Suprapubic skin (tissue), 4 donors: ENCODE measurements at regions not wholly inside any gene's neighbourhood (a gene's known extent, or its start where the extent isn't known, plus 50 kb on each side); places are given as distances from the start of the nearest gene placed in this dataset.

Source experiments
- DNase-seq, 2 donors: peaks; one replicate each; pipeline ENCODE4 v3.0.0-alpha.2; 2019; ENCODE audit warnings: low spot score in 2 of 2
- H3K27ac ChIP-seq: fragments of 200-600 bp; sonication (generic); one replicate; pipeline ENCODE4 v1.5.1; 2019
- H3K27me3 ChIP-seq: fragments of 200-600 bp; sonication (generic); one replicate; pipeline ENCODE4 v1.5.1; 2019
- H3K36me3 ChIP-seq: fragments of 200-600 bp; sonication (generic); one replicate; pipeline ENCODE4 v1.5.1; 2019
- H3K4me1 ChIP-seq: fragments of 200-600 bp; sonication (generic); one replicate; pipeline ENCODE4 v1.5.1; 2019
- H3K4me3 ChIP-seq: fragments of 200-600 bp; sonication (generic); one replicate; pipeline ENCODE4 v1.5.1; 2019; ENCODE audit warnings: mild to moderate bottlenecking
- H3K9me3 ChIP-seq: fragments of 200-600 bp; sonication (generic); one replicate; pipeline ENCODE4 v1.5.1; 2019
- CTCF ChIP-seq, 2 donors: fragments of 200-600 bp in 1 of 2; fragments of 450-650 bp in 1 of 2; sonication (generic) in 1 of 2; IDR thresholded peaks; one replicate each; pipeline ENCODE4 v1.5.1; 2016 to 2019; ENCODE audit warnings: antibody characterized with exemption in 2 of 2, mild to moderate bottlenecking in 1 of 2, moderate library complexity in 1 of 2
- EP300 ChIP-seq: sonication (generic); formaldehyde crosslinking; IDR thresholded peaks from one replicate; pipeline ENCODE4 v1.6.1; 2017; ENCODE audit warnings: antibody characterized with exemption
- POLR2A ChIP-seq, 2 donors: fragments of 450-650 bp; IDR thresholded peaks; one replicate each; pipeline ENCODE4 v1.6.1; 2017; ENCODE audit warnings: antibody characterized with exemption in 2 of 2, mild to moderate bottlenecking in 2 of 2, moderate library complexity in 2 of 2
- POLR2AphosphoS5 ChIP-seq, 3 donors: sonication (generic); formaldehyde crosslinking; IDR thresholded peaks; one replicate each; pipeline ENCODE4 v1.6.1; 2017; ENCODE audit warnings: antibody characterized with exemption in 3 of 3
- WGBS: methylation state at CpG from one replicate; pipeline ENCODE4 v1.1.5; 2018; 5-methylcytosine and 5-hydroxymethylcytosine counted together

- Histone ChIP-seq H3K27me3 (no peaks in the 10 kb centered on the region), H3K27ac (no peak overlapping the region), H3K36me3 (no peaks in the 10 kb centered on the region), H3K4me3 (no peak overlapping the region), H3K9me3 (no peaks in the 10 kb centered on the region), H3K4me1 (no peaks in the 10 kb centered on the region)
- no peak for DNase-seq
- no peak for TF ChIP-seq POLR2AphosphoS5 (IDR thresholded peaks at IDR 0.05)
- no peak for TF ChIP-seq POLR2A (IDR thresholded peaks at IDR 0.05)
- no peak for TF ChIP-seq EP300
- TF ChIP-seq CTCF (IDR thresholded peaks at IDR 0.05), result no peak
- WGBS, result 72% methylated on average over 2 of the region's 2 CpGs
Observed at GRCh38 chr11:26017903-26018302, 314.0 kb upstream of the ANO3 start.

- no peak overlapping the region for H3K4me3 ChIP-seq
- no peaks in the 10 kb centered on the region for H3K36me3 ChIP-seq
- H3K27ac ChIP-seq, result no peak overlapping the region
- no peaks in the 10 kb centered on the region for H3K9me3 ChIP-seq
- DNase-seq, result no peak
- no peak for TF ChIP-seq EP300
- no peak for TF ChIP-seq POLR2AphosphoS5 (IDR thresholded peaks at IDR 0.05)
- no peak for TF ChIP-seq CTCF (IDR thresholded peaks at IDR 0.05)
- no peak for TF ChIP-seq POLR2A (IDR thresholded peaks at IDR 0.05)
- H3K27me3 ChIP-seq, result no peaks in the 10 kb centered on the region
- no peaks in the 10 kb centered on the region for H3K4me1 ChIP-seq
Observed at GRCh38 chr11:26018336-26018735, 313.6 kb upstream of the ANO3 start.

GRCh38 chr11:26019386-26019785 is 312.5 kb upstream of the ANO3 start:
- Histone ChIP-seq H3K36me3 (no peaks in the 10 kb centered on the region), H3K4me3 (no peak overlapping the region), H3K9me3 (no peaks in the 10 kb centered on the region), H3K27ac (no peak overlapping the region), H3K4me1 (no peaks in the 10 kb centered on the region), H3K27me3 (no peaks in the 10 kb centered on the region)
- 86% methylated on average over 3 of the region's 3 CpGs for WGBS
- no peak for TF ChIP-seq POLR2A (IDR thresholded peaks at IDR 0.05)
- no peak for DNase-seq

GRCh38 chr11:26021017-26021416 is 310.9 kb upstream of the ANO3 start:
- H3K36me3 ChIP-seq, result no peaks in the 10 kb centered on the region
- no peak overlapping the region for H3K27ac ChIP-seq
- no peak overlapping the region for H3K4me3 ChIP-seq

GRCh38 chr11:26023057-26023456 is 308.9 kb upstream of the ANO3 start:
- no peak overlapping the region for H3K4me3 ChIP-seq
- H3K36me3 ChIP-seq, result no peaks in the 10 kb centered on the region
- TF ChIP-seq POLR2A (IDR thresholded peaks at IDR 0.05), result no peak
- no peak for TF ChIP-seq POLR2AphosphoS5 (IDR thresholded peaks at IDR 0.05)
- no peak for TF ChIP-seq CTCF (IDR thresholded peaks at IDR 0.05)
- TF ChIP-seq EP300, result no peak
- H3K27me3 ChIP-seq, result no peaks in the 10 kb centered on the region
- no peak overlapping the region for H3K27ac ChIP-seq
- DNase-seq, result no peak
- H3K9me3 ChIP-seq, result no peaks in the 10 kb centered on the region
- H3K4me1 ChIP-seq, result no peaks in the 10 kb centered on the region
- 75% methylated on average over 2 of the region's 2 CpGs for WGBS

More at GRCh38 chr11:26021017-26021416, 310.9 kb upstream of the ANO3 start:
- WGBS, result 51% methylated on average over 1 of the region's 1 CpG
- TF ChIP-seq POLR2A (IDR thresholded peaks at IDR 0.05) (no peak), POLR2AphosphoS5 (IDR thresholded peaks at IDR 0.05) (no peak), CTCF (IDR thresholded peaks at IDR 0.05) (no peak), EP300 (no peak)
- Histone ChIP-seq H3K27me3 (no peaks in the 10 kb centered on the region), H3K9me3 (no peaks in the 10 kb centered on the region), H3K4me1 (no peaks in the 10 kb centered on the region)
- no peak for DNase-seq

GRCh38 chr11:26025676-26026075 is 306.3 kb upstream of the ANO3 start:
- 61% methylated on average over 2 of the region's 2 CpGs for WGBS

More at GRCh38 chr11:26025676-26026075, 306.3 kb upstream of the ANO3 start:
- TF ChIP-seq POLR2AphosphoS5 (IDR thresholded peaks at IDR 0.05) (no peak), POLR2A (IDR thresholded peaks at IDR 0.05) (no peak), EP300 (no peak), CTCF (IDR thresholded peaks at IDR 0.05) (no peak)
- no peaks in the 10 kb centered on the region for H3K4me1 ChIP-seq
- no peaks in the 10 kb centered on the region for H3K36me3 ChIP-seq
- H3K4me3 ChIP-seq, result no peak overlapping the region
- no peak overlapping the region for H3K27ac ChIP-seq
- no peaks in the 10 kb centered on the region for H3K27me3 ChIP-seq
- DNase-seq, result no peak
- no peaks in the 10 kb centered on the region for H3K9me3 ChIP-seq
